SW480 (cell line): ENCODE measurements at regions not wholly inside any gene's neighbourhood (a gene's known extent, or its start where the extent isn't known, plus 50 kb on each side); places are given as distances from the start of the nearest gene placed in this dataset.

Experiments
- DNase-seq: peaks from one replicate; pipeline ENCODE4 v3.0.0-alpha.2; 2016; ENCODE audit warnings: low spot score

GRCh38 chr3:94609908-94610307, 547.0 kb downstream of the NSUN3 start:
- DNase-seq, result no peak

GRCh38 chr3:94611596-94611995, 548.7 kb downstream of the NSUN3 start:
- DNase-seq, result no peak

GRCh38 chr3:94612631-94613030, 549.8 kb downstream of the NSUN3 start:
- no peak for DNase-seq

GRCh38 chr3:94614192-94614591, 551.3 kb downstream of the NSUN3 start:
- no peak for DNase-seq

GRCh38 chr3:94615275-94616065, 552.6 kb downstream of the NSUN3 start:
- no peak for DNase-seq

- no peak for DNase-seq
Measured at GRCh38 chr3:94616833-94617232, 554.0 kb downstream of the NSUN3 start.

GRCh38 chr3:94617312-94617711, 554.5 kb downstream of the NSUN3 start:
- DNase-seq, result no peak

GRCh38 chr3:94619643-94620042, 556.8 kb downstream of the NSUN3 start:
- DNase-seq, result no peak

GRCh38 chr3:94626573-94626972, 563.7 kb downstream of the NSUN3 start:
- no peak for DNase-seq

GRCh38 chr3:94627689-94628088, 564.8 kb downstream of the NSUN3 start:
- DNase-seq, result no peak

GRCh38 chr3:94643400-94643799, 580.5 kb downstream of the NSUN3 start:
- DNase-seq, result no peak

GRCh38 chr3:94645790-94646189, 582.9 kb downstream of the NSUN3 start:
- no peak for DNase-seq

- no peak for DNase-seq
Measured at GRCh38 chr3:94647131-94647530, 584.3 kb downstream of the NSUN3 start.

- DNase-seq, result peak; percentile 78
Measured at GRCh38 chr3:94648270-94649180, 585.7 kb downstream of the NSUN3 start.

- DNase-seq, result no peak
Measured at GRCh38 chr3:94654096-94654495, 591.2 kb downstream of the NSUN3 start.

- no peak for DNase-seq
Measured at GRCh38 chr3:94665922-94666321, 603.1 kb downstream of the NSUN3 start.

GRCh38 chr3:94671078-94671477, 608.2 kb downstream of the NSUN3 start:
- no peak for DNase-seq

GRCh38 chr3:94673876-94674275, 611.0 kb downstream of the NSUN3 start:
- no peak for DNase-seq

- DNase-seq, result no peak
Measured at GRCh38 chr3:94686208-94686607, 623.3 kb downstream of the NSUN3 start.

GRCh38 chr3:94693997-94694640, 631.3 kb downstream of the NSUN3 start:
- no peak for DNase-seq

GRCh38 chr3:94694894-94695293, 632.0 kb downstream of the NSUN3 start:
- no peak for DNase-seq

GRCh38 chr3:94704467-94704866, 641.6 kb downstream of the NSUN3 start:
- no peak for DNase-seq
